ENCODE measurements at regions not wholly inside any gene's neighbourhood (a gene's known extent, or its start where the extent isn't known, plus 50 kb on each side); places are given as distances from the start of the nearest gene placed in this dataset.
"Not testable (repeated sequence)": the region's sequence is repeated elsewhere in the genome, so short reads cannot be mapped to it uniquely, and the experiment has no call there.

GRCh38 chr5:25094219-25094618 lies 449.4 kb upstream of the CDH10 start:
- DNase-seq (ENCODE audit: extremely low read depth in 1 of 11, low read depth in 9 of 11, low spot score in 4 of 11): no peak

GRCh38 chr5:25091921-25092320 lies 447.1 kb upstream of the CDH10 start:
- no peak for DNase-seq (ENCODE audit: extremely low read depth in 1 of 11, low read depth in 9 of 11, low spot score in 4 of 11)

- DNase-seq (ENCODE audit: extremely low read depth in 1 of 11, low read depth in 9 of 11, low spot score in 4 of 11): no peak
These were observed 446.1 kb upstream of the CDH10 start for GRCh38 chr5:25090854-25091253.

DNA sequence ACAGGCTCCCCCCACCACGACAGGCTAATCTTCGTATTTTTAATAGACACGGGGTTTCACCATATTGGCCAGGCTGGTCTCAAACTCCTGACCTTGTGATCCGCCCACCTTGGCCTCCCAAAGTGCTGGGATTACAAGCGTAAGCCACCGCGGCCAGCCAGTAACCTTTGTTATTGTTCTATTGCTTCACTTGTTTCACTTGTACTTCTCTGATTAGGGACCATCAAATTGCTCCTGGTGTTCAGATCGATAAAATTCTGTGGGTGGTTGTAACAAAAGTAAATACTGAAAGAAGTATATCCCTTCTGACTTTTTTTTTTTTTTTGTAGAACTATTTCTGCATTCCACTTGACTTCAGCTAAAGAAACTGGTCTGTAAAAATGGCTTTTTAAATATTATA lies 445.5 kb upstream of the CDH10 start:
- DNase-seq (ENCODE audit: extremely low read depth in 1 of 11, low read depth in 9 of 11, low spot score in 4 of 11): no peak

GRCh38 chr5:25088689-25089088 lies 443.9 kb upstream of the CDH10 start:
- DNase-seq (ENCODE audit: extremely low read depth in 1 of 11, low read depth in 9 of 11, low spot score in 4 of 11): not testable (repeated sequence)

DNA sequence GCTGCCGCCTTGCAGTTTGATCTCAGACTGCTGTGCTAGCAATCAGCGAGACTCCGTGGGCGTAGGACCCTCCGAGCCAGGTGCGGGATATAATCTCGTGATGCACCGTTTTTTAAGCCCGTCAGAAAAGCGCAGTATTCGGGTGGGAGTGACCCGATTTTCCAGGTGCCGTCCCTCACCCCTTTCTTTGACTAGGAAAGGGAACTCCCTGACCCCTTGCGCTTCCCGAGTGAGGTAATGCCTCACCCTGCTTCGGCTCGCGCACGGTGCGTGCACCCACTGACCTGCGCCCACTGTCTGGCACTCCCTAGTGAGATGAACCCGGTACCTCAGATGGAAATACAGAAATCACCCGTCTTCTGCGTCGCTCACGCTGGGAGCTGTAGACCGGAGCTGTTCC lies 438.5 kb upstream of the CDH10 start:
- not testable (repeated sequence) for DNase-seq (ENCODE audit: extremely low read depth in 1 of 11, low read depth in 9 of 11, low spot score in 4 of 11)

GRCh38 chr5:25066239-25066638 lies 421.5 kb upstream of the CDH10 start:
- no peak for DNase-seq (ENCODE audit: extremely low read depth in 1 of 11, low read depth in 9 of 11, low spot score in 4 of 11)

- no peak for DNase-seq (ENCODE audit: extremely low read depth in 1 of 11, low read depth in 9 of 11, low spot score in 4 of 11)
These were observed 419.5 kb upstream of the CDH10 start for GRCh38 chr5:25064306-25064705.

GRCh38 chr5:25060575-25060974 lies 415.8 kb upstream of the CDH10 start:
- DNase-seq (ENCODE audit: extremely low read depth in 1 of 11, low read depth in 9 of 11, low spot score in 4 of 11): no peak

DNA sequence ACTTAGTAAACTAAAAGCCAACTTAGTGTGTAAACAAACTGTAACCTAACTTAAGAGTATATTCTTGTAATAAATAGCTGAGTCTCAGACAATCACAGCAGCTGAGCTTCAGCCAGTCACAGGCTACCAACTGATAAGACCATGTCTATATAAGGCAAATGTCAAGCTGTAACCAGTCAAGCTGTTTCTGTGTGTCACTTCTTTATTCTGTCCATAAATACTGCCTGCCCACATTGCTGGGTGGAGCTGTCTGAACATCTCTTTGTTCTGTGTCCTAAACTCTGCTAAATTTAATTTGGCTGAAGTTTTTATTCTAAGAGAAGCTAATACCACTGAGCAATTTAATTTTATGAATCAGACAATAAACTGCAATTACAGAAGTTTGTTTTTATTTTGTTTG lies 412.1 kb upstream of the CDH10 start:
- DNase-seq (ENCODE audit: extremely low read depth in 1 of 11, low read depth in 9 of 11, low spot score in 4 of 11): peak in 8 of 11 donors; percentile 17 to 66 (median 38)

GRCh38 chr5:25033658-25034057 lies 388.9 kb upstream of the CDH10 start:
- no peak for DNase-seq (ENCODE audit: extremely low read depth in 1 of 11, low read depth in 9 of 11, low spot score in 4 of 11)

DNA sequence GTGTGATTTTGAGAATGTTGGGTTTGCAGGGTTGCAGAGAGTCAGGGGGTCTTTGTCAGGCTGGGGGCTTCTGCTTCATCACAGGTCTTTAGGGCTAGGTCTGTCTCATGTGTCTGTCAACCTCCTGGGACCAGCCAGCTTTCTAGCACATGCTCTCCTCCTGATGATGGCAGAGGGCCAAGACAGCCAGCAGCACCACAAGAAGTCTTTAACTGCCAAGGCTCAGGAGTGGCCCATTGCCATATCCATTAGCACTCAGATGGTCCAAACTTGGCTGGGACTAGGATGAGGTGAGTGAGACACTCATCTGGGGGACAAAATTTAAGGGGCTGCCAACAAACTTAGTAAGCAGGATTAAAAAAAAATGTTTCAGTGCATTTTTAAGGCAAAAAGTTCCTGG lies 384.2 kb upstream of the CDH10 start:
- no peak for DNase-seq (ENCODE audit: extremely low read depth in 1 of 11, low read depth in 9 of 11, low spot score in 4 of 11)

- DNase-seq (ENCODE audit: extremely low read depth in 1 of 11, low read depth in 9 of 11, low spot score in 4 of 11): no peak
These were observed 382.7 kb upstream of the CDH10 start for GRCh38 chr5:25027526-25027925.

DNA sequence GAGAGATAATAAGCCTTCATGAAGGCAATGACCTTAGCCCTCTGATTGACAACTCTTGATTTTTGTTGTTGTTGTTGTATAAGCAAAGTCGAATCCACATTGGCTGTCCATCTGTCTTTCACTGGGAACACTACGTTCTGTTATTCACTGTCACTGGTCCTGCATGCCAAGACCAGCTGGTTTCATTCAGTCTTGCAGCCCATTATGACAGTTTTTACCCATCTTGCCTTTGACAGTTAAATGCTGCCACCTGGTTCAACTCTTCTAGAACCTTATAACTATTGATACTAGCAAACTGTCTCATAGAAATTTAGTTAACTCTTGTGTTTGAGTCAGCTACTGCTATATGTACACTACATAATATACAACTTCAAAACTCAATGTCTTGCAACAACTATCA lies 382.3 kb upstream of the CDH10 start:
- DNase-seq (ENCODE audit: extremely low read depth in 1 of 11, low read depth in 9 of 11, low spot score in 4 of 11): no peak

DNA sequence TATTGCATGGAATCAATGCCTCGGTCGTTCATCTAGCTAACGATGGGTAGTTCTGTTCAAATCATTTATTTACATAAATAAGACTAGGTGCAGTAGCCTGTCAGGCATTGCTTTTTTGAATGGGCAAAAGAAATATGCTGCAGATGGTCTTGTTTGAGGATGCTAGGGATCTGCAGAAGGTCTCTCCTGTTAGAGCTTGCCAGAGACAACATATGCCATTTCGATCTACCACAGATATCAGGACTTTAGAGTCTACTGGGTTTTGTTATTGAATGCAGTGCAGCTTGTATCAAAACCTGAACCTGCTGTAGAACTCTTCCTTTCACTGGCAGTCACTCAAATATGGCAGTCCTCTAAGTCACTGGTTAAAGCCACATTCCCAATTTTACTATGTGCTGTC lies 381.1 kb upstream of the CDH10 start:
- no peak for DNase-seq (ENCODE audit: extremely low read depth in 1 of 11, low read depth in 9 of 11, low spot score in 4 of 11)

DNA sequence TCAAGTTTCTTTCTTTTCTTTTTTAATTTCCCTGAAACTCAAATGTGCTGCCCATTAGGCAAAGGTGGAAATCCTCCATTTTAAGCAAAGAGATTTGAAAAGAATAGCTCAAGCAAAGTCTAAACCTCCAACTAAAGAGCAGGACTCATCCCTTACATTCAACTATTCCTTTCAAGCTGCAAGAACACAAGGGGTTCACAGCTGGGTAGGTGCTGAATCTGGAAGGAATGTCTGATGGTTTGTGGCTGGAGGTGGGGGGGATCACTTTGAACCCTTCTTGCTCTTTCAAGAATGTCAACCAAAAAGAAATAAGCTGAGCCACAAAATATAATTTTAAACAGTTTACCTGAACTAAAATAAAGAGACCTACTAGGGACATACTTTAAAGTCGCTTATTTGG lies 375.7 kb upstream of the CDH10 start:
- DNase-seq (ENCODE audit: extremely low read depth in 1 of 11, low read depth in 9 of 11, low spot score in 4 of 11): no peak

DNA sequence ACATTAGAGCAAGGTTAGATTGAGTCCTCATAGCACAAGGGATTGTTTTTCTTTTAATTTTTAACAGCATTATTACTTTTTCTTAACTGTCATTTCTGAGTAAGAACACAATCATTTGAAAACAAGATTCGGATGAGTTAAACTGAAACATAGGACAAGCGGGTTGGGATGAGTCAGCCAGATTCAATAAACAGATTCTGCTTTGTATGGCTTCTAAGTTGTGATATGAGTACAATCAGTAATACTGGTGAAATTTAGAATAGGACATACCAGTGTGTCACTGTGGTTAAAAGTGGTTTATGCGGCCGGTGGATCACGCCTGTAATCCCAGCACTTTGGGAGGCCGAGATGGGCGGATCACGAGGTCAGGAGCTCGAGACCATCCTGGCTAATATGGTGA lies 364.3 kb upstream of the CDH10 start:
- no peak for DNase-seq (ENCODE audit: extremely low read depth in 1 of 11, low read depth in 9 of 11, low spot score in 4 of 11)

DNA sequence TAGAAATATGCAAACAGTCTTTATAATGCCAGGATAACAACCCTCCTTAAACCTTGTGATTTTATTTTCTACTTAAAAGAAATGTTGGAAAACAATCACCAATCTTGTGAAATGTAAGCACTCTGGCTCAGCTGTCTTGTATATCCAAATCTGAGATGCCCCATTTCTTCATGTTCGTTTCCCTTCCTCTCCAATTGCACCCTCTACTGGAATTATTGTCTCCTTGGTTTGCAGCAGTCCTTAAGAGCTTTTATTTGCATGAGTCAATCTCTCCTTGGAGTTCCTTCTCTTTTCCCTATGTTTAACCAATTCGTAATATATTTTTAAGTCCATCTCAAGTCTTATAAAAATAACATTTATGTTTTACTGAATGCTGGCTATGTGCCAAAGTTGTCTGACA lies 362.0 kb upstream of the CDH10 start:
- DNase-seq (ENCODE audit: extremely low read depth in 1 of 11, low read depth in 9 of 11, low spot score in 4 of 11): peak in 6 of 11 donors; percentile 0 to 9 (median 4)

DNA sequence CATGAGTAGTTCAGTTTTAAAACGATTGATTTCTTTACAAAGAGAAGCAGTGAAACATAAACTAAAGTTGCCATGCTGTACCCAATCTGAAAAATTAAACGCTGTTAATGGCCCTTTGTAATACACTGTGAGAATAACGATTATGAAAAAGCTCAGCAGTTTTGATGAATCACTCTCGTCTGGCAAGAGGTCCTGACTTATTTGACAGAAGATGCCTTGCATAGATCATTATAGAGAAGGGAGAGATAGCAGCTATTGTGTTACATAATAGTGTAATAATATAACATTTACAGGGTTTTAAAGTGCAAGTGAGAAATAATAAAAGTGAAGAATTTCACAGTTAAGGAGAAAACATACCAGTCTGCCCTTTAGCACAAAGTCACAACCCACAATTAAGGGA lies 361.5 kb upstream of the CDH10 start:
- no peak for DNase-seq (ENCODE audit: extremely low read depth in 1 of 11, low read depth in 9 of 11, low spot score in 4 of 11)

- no peak for DNase-seq (ENCODE audit: extremely low read depth in 1 of 11, low read depth in 9 of 11, low spot score in 4 of 11)
These were observed 360.7 kb upstream of the CDH10 start for GRCh38 chr5:25005431-25005830.

DNA sequence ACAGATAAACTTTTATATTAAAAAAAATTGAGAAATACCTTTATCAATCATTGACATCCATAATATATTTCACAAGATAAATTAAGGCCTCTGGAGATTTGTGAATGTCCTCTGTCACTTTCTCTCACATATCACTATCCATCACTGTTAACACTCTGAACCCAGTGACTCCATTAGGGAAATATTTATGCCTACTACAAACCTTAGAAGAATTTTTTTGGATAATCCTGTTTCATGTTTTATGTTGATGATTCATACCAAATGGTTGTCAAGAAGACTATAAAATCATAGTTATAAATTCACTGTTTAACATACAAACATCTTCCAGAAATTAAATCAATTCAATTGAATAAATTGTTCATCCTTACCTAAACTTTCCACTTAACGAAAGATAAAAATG lies 357.6 kb upstream of the CDH10 start:
- no peak for DNase-seq (ENCODE audit: extremely low read depth in 1 of 11, low read depth in 9 of 11, low spot score in 4 of 11)

DNA sequence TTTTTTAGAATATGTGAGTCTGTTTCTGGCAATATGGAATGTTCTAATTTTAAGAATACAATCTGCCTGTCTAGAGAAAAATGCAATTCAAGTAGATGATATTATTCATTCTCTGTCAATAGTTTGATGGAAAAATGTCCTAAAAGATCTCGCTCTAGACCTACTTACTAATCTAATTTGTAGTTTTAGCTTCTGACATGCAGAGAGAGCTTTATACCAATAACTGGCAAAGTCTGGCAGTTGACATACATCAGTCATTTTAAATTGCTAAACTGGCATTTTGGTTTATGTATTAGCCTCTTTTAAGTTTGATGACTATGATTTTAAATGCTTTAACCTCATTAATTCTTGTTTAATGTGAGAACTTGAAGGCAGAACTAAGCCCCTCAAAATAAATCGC lies 355.0 kb upstream of the CDH10 start:
- no peak for DNase-seq (ENCODE audit: extremely low read depth in 1 of 11, low read depth in 9 of 11, low spot score in 4 of 11)

Measured in renal cortex interstitium (tissue), 11 donors.